K562 (cell line): ENCODE measurements at regions not wholly inside any gene's neighbourhood (a gene's known extent, or its start where the extent isn't known, plus 50 kb on each side); places are given as distances from the start of the nearest gene placed in this dataset.

Source experiments
- ATAC-seq: fragments of 200-7000 bp; cut with Tn5 transposase; 3 replicates; pipeline ENCODE4 v1.9.1; 2020; ENCODE audit warnings: moderate library complexity
- BruUV-seq: library from RNA; stranded (reverse); fragments of 400-500 nt; replicated peaks from 2 replicates; lab custom pipeline; 2021; lab: Mats Ljungman, UMichigan
- CTCF ChIA-PET: fragments of 300-600 bp; formaldehyde crosslinking; extraction: SDS; loops from one replicate; lab custom pipeline; 2021; ENCODE audit warnings: low intra/inter-chr PET ratio; lab: Yijun Ruan, JAX
- POLR2A ChIA-PET: fragments of 300-600, 350-650 bp; sonication (Branson Sonifier 250); formaldehyde crosslinking; extraction: SDS; loops from one replicate; lab custom pipeline; 2021; ENCODE audit warnings: antibody characterized with exemption, inconsistent platforms; lab: Yijun Ruan, JAX
- DNase-seq, 4 experiments: peaks; one replicate each; pipeline versions ENCODE4 v3.0.0 to v3.0.0-alpha.2; 2011 to 2018; ENCODE audit warnings: low spot score in 3 of 4, mixed read lengths in 3 of 4; ENCODE audit errors: extremely low read depth in 1 of 4
- FAIRE-seq: peaks from 2 replicates; lab custom pipeline; 2011; peaks lifted over from hg19 to GRCh38; lab: Jason Lieb, UNC
- H2AFZ ChIP-seq: 2 replicates; pipeline ENCODE4 v1.6.0; 2011; ENCODE audit warnings: low read depth, low read length, control low read depth, inconsistent platforms
- H3K27ac ChIP-seq: fragments of 200-600 bp; 3 replicates; pipeline ENCODE4 v1.8.0; 2011; ENCODE audit warnings: low read depth, mild to moderate bottlenecking, control low read depth, inconsistent platforms, low read length, moderate library complexity, mixed read lengths; ENCODE audit errors: extremely low read depth
- H3K27me3 ChIP-seq, 2 experiments: fragments of 300-600 bp in 1 of 2; 2 replicates in 1 of 2; 3 replicates in 1 of 2; pipeline versions ENCODE4 v1.6.0 to v1.8.0; 2011; ENCODE audit warnings: inconsistent platforms in 2 of 2, low read length in 2 of 2, mild to moderate bottlenecking in 1 of 2, mixed read lengths in 1 of 2, moderate library complexity in 1 of 2; ENCODE audit not compliant: control insufficient read depth in 2 of 2, insufficient read depth in 2 of 2
- H3K36me3 ChIP-seq: fragments of 300-600 bp; 3 replicates; pipeline ENCODE4 v1.8.0; 2011; ENCODE audit warnings: mild to moderate bottlenecking, low read length, inconsistent platforms; ENCODE audit not compliant: control insufficient read depth, insufficient read depth
- H3K4me1 ChIP-seq, 2 experiments: fragments of 200-600 bp in 1 of 2; replicated peaks in 1 of 2; 2 replicates in 1 of 2; 3 replicates in 1 of 2; pipeline versions ENCODE4 v1.5.1 to v1.8.0; 2011; ENCODE audit warnings: inconsistent platforms in 2 of 2, low read length in 2 of 2, mild to moderate bottlenecking in 1 of 2, mixed read lengths in 1 of 2, moderate library complexity in 1 of 2; ENCODE audit not compliant: control insufficient read depth in 2 of 2, insufficient read depth in 2 of 2
- H3K4me2 ChIP-seq: 2 replicates; pipeline ENCODE4 v1.6.1; 2011; ENCODE audit warnings: low read length, control low read depth, inconsistent platforms, mixed read lengths; ENCODE audit not compliant: insufficient read depth
- H3K4me3 ChIP-seq: fragments of 200-600 bp; sonication (generic), shearing (Covaris generic); 2 replicates; pipeline ENCODE4 v1.5.1; 2016; ENCODE audit warnings: control low read depth, inconsistent platforms
- H3K79me2 ChIP-seq: fragments of 200-600 bp; 3 replicates; pipeline ENCODE4 v1.8.0; 2011; ENCODE audit warnings: low read length, inconsistent platforms; ENCODE audit not compliant: control insufficient read depth, insufficient read depth
- H3K9ac ChIP-seq, 2 experiments: 2 replicates each; pipeline versions ENCODE4 v1.6.0 to v1.6.1; 2011; ENCODE audit warnings: low read depth in 2 of 2, low read length in 2 of 2, control low read depth in 1 of 2, inconsistent platforms in 1 of 2, mild to moderate bottlenecking in 1 of 2, mixed read lengths in 1 of 2; ENCODE audit not compliant: insufficient read depth in 1 of 2
- H3K9me1 ChIP-seq: one replicate; pipeline ENCODE4 v1.6.0; 2011; ENCODE audit warnings: inconsistent platforms, mild to moderate bottlenecking, low read length, moderate library complexity; ENCODE audit not compliant: control insufficient read depth, insufficient read depth
- H3K9me3 ChIP-seq: replicated peaks from 2 replicates; pipeline ENCODE4 v1.5.1; 2011; ENCODE audit warnings: low read depth, low read length, inconsistent platforms; ENCODE audit not compliant: control insufficient read depth, insufficient read depth
- H4K20me1 ChIP-seq: replicated peaks from 2 replicates; pipeline ENCODE4 v1.6.1; 2011; ENCODE audit warnings: low read length, inconsistent platforms, mixed read lengths; ENCODE audit not compliant: control insufficient read depth, insufficient read depth
- BHLHE40 ChIP-seq: IDR thresholded peaks from 2 replicates; pipeline ENCODE4 v1.6.1; 2011; ENCODE audit warnings: low read length, improper control_type of control experiment
- CCAR2 ChIP-seq: fragments of 200-400 bp; formaldehyde crosslinking; IDR thresholded peaks from 2 replicates; pipeline ENCODE4 v1.6.1; 2017; ENCODE audit warnings: mild to moderate bottlenecking, low read depth, low read length
- DMBX1 ChIP-seq: fragments of 250-450 bp; sonication (Bioruptor Pico); IDR thresholded peaks from 2 replicates; pipeline ENCODE4 v1.8.0; 2022; ENCODE audit warnings: inconsistent platforms, mild to moderate bottlenecking, moderate library complexity, borderline replicate concordance
- FOXO4 ChIP-seq: fragments of 450-650 bp; formaldehyde crosslinking; IDR thresholded peaks from 2 replicates; pipeline ENCODE4 v1.4.0; 2020; ENCODE audit warnings: mild to moderate bottlenecking, moderate library complexity
- GTF2B ChIP-seq: IDR thresholded peaks from 2 replicates; pipeline ENCODE4 v1.6.1; 2011; ENCODE audit not compliant: insufficient read length; ENCODE audit errors: extremely low read depth
- HMGN3 ChIP-seq: IDR thresholded peaks from 2 replicates; pipeline ENCODE4 v1.6.1; 2011; ENCODE audit warnings: borderline replicate concordance, low read depth, mild to moderate bottlenecking, mixed read lengths, low read length; ENCODE audit not compliant: insufficient read length; ENCODE audit errors: extremely low read depth
- HNRNPUL1 ChIP-seq: fragments of 200-400 bp; formaldehyde crosslinking; IDR thresholded peaks from 2 replicates; pipeline ENCODE4 v1.6.1; 2017; ENCODE audit warnings: low read length
- KAT8 ChIP-seq: fragments of 450-650 bp; IDR thresholded peaks from 2 replicates; pipeline ENCODE4 v1.6.1; 2016; ENCODE audit warnings: low read depth, mild to moderate bottlenecking
- NBN ChIP-seq: fragments of 450-650 bp; IDR thresholded peaks from 2 replicates; pipeline ENCODE4 v1.6.1; 2016; ENCODE audit warnings: low read depth, mild to moderate bottlenecking
- POLR2B ChIP-seq: fragments of 450-650 bp; IDR thresholded peaks from 2 replicates; pipeline ENCODE4 v1.6.1; 2018; ENCODE audit warnings: low read depth; ENCODE audit not compliant: partially characterized antibody
- RBM14 ChIP-seq: fragments of 200-400 bp; formaldehyde crosslinking; IDR thresholded peaks from 2 replicates; pipeline ENCODE4 v1.6.1; 2018; ENCODE audit warnings: low read depth, mild to moderate bottlenecking, low read length, moderate library complexity, borderline replicate concordance; ENCODE audit not compliant: insufficient read depth
- SETDB1 ChIP-seq: IDR thresholded peaks from one replicate; pipeline ENCODE4 v1.6.1; 2012; ENCODE audit warnings: low read length, control low read depth, inconsistent platforms
- SNRNP70 ChIP-seq: fragments of 200-400 bp; formaldehyde crosslinking; optimal IDR thresholded peaks from 2 replicates; pipeline ENCODE3; 2017; ENCODE audit warnings: low read depth, low read length
- TEAD1 ChIP-seq, 2 experiments: fragments of 450-650 bp in 1 of 2; sonication (generic) in 1 of 2; formaldehyde crosslinking; IDR thresholded peaks; 2 replicates each; pipeline versions ENCODE4 v1.4.0 to v1.8.0; 2020 to 2022; ENCODE audit warnings: mild to moderate bottlenecking in 2 of 2, missing genetic modification reagents in 1 of 2
- ZBTB33 ChIP-seq: sonication (generic); formaldehyde crosslinking; IDR thresholded peaks from 2 replicates; pipeline ENCODE4 v1.8.1; 2023; ENCODE audit warnings: mild to moderate bottlenecking, missing genetic modification reagents
- ZFP30 ChIP-seq: fragments of 250-450 bp; sonication (Bioruptor Pico); IDR thresholded peaks from 2 replicates; pipeline ENCODE4 v1.8.0; 2022; ENCODE audit warnings: moderate library complexity, mild to moderate bottlenecking, inconsistent platforms, borderline replicate concordance
- ZNF174 ChIP-seq: fragments of 250-450 bp; sonication (Bioruptor Pico); IDR thresholded peaks from 2 replicates; pipeline ENCODE4 v1.4.0; 2020; ENCODE audit warnings: mild to moderate bottlenecking
- ZNF3 ChIP-seq: fragments of 250-450 bp; sonication (Bioruptor Pico); IDR thresholded peaks from 2 replicates; pipeline ENCODE4 v1.5.0; 2021; ENCODE audit warnings: mild to moderate bottlenecking, moderate library complexity
- ZNF449 ChIP-seq: fragments of 250-450 bp; sonication (Bioruptor Pico); IDR thresholded peaks from 2 replicates; pipeline ENCODE4 v1.8.0; 2022; ENCODE audit warnings: moderate library complexity, mild to moderate bottlenecking, inconsistent platforms
- WGBS: fragments of 100-300 bp; shearing (Covaris generic); methylation state at CpG from one replicate; pipeline ENCODE4 v1.1.6; 2016; ENCODE audit warnings: low coverage, mixed read lengths; ENCODE audit not compliant: insufficient coverage; ENCODE audit errors: missing lambda C conversion rate; 5-methylcytosine and 5-hydroxymethylcytosine counted together
- in situ Hi-C: fragments of 300-500 bp; cut with MboI; formaldehyde crosslinking; loops from 4 replicates; pipeline ENCODE4 v1.15.0; 2018; ENCODE audit warnings: inconsistent platforms, mixed read lengths
- intact Hi-C: fragments of 100-400 bp; cut with micrococcal nuclease; formaldehyde crosslinking; loops from 2 replicates; pipeline ENCODE4 v1.14.2; 2022

- Histone ChIP-seq H3K4me2 (no peak overlapping the region), H3K9me3 (no peaks in the 10 kb centered on the region), H3K9ac (no peak overlapping the region), H2AFZ (no peak overlapping the region), H3K9me1 (no peaks in the 10 kb centered on the region), H3K4me1 (peaks cover 0 to 3% of the 10 kb centered on the region in 2 experiments; a peak in 1 of 5 replicates), H3K27me3 (peaks cover 29 to 65% of the 10 kb centered on the region in 2 experiments), H3K36me3 (no peaks in the 10 kb centered on the region), H3K79me2 (no peaks in the 10 kb centered on the region), H3K27ac (no peak overlapping the region)
- no TSS peak for BruUV-seq
- no peak for DNase-seq
- no peak for ATAC-seq
- in situ Hi-C loops: no loop called here
- 0% methylated on average over 2 of the region's 2 CpGs for WGBS
- FAIRE-seq: no peak
- intact Hi-C loops: no loop called here
- POLR2A ChIA-PET: no interaction called here
- TF ChIP-seq TEAD1 (CRISPR knock-in tag; IDR thresholded peaks at IDR 0.05): no peak
- no peak for TF ChIP-seq ZNF449 (CRISPR knock-in tag)
- TF ChIP-seq SETDB1: no peak
- no peak for TF ChIP-seq ZBTB33 (CRISPR knock-in tag)
- TF ChIP-seq ZNF3 (CRISPR knock-in tag): no peak
- no peak for TF ChIP-seq HMGN3
- TF ChIP-seq RBM14: no peak
- no peak for TF ChIP-seq ZNF174 (CRISPR knock-in tag)
- no peak for TF ChIP-seq ZFP30 (CRISPR knock-in tag)
- TF ChIP-seq NBN: no peak
- no peak for TF ChIP-seq KAT8
- TF ChIP-seq BHLHE40: no peak
- no peak for TF ChIP-seq FOXO4 (CRISPR knock-in tag)
- no peak for TF ChIP-seq GTF2B
- no peak for TF ChIP-seq CCAR2
- TF ChIP-seq HNRNPUL1: no peak
- TF ChIP-seq SNRNP70: no peak
- no peak for TF ChIP-seq POLR2B
- no peak for TF ChIP-seq DMBX1 (CRISPR knock-in tag)
- TF ChIP-seq, all 486 proteins: peak for 0
- CTCF ChIA-PET: no interaction called here
- Histone ChIP-seq H4K20me1 (0 out of 2 replicates have a peak, but pooled peaks cover 4% of the 10 kb centered on the region), H3K4me3 (no peak overlapping the region)
Observed at GRCh38 chr1:228985661-228986060, 250.4 kb downstream of the RHOU start.
